Smooth muscle cell (in vitro differentiated cells): ENCODE measurements at regions not wholly inside any gene's neighbourhood (a gene's known extent, or its start where the extent isn't known, plus 50 kb on each side); places are given as distances from the start of the nearest gene placed in this dataset.

Experiments
- DNase-seq: peaks from one replicate; lab custom pipeline; 2025; ENCODE audit not compliant: unreplicated experiment; lab: John Stamatoyannopoulos, UW
- H2AFZ ChIP-seq: fragments of 200-600 bp; sonication (generic); 2 replicates; pipeline ENCODE4 v1.6.0; 2016; ENCODE audit warnings: antibody characterized with exemption, low read depth, mild to moderate bottlenecking
- H3F3A ChIP-seq: fragments of 200-600 bp; sonication (generic); 2 replicates; pipeline ENCODE4 v1.6.0; 2017; ENCODE audit warnings: antibody characterized with exemption, low read depth
- H3K27ac ChIP-seq: fragments of 200-600 bp; sonication (generic); 2 replicates; pipeline ENCODE4 v1.5.1; 2016; ENCODE audit warnings: low read depth, mild to moderate bottlenecking
- H3K27me3 ChIP-seq: fragments of 200-600 bp; sonication (generic); 2 replicates; pipeline ENCODE4 v1.6.1; 2016; ENCODE audit warnings: low read depth, mild to moderate bottlenecking
- H3K36me3 ChIP-seq: fragments of 200-600 bp; sonication (generic); 2 replicates; pipeline ENCODE4 v1.5.1; 2016; ENCODE audit warnings: low read depth
- H3K4me1 ChIP-seq: fragments of 200-600 bp; sonication (generic); 2 replicates; pipeline ENCODE4 v1.5.1; 2016; ENCODE audit warnings: low read depth
- H3K4me2 ChIP-seq: fragments of 200-600 bp; sonication (generic); 2 replicates; pipeline ENCODE4 v1.6.0; 2016; ENCODE audit warnings: mild to moderate bottlenecking
- H3K4me3 ChIP-seq: fragments of 200-600 bp; sonication (generic); 2 replicates; pipeline ENCODE4 v1.5.1; 2016; ENCODE audit warnings: mild to moderate bottlenecking
- H3K79me2 ChIP-seq: fragments of 200-600 bp; sonication (generic); 2 replicates; pipeline ENCODE4 v1.6.0; 2016; ENCODE audit warnings: low read depth, mild to moderate bottlenecking
- H3K9ac ChIP-seq: fragments of 200-600 bp; sonication (generic); 2 replicates; pipeline ENCODE4 v1.6.0; 2016; ENCODE audit warnings: low read depth
- H3K9me3 ChIP-seq: fragments of 200-600 bp; sonication (generic); replicated peaks from 2 replicates; pipeline ENCODE4 v1.5.1; 2016; ENCODE audit warnings: low read depth
- H4K20me1 ChIP-seq: fragments of 200-600 bp; sonication (generic); 2 replicates; pipeline ENCODE4 v1.6.0; 2016; ENCODE audit warnings: low read depth
- CTCF ChIP-seq: fragments of 200-600 bp; sonication (generic); IDR thresholded peaks from 2 replicates; pipeline ENCODE4 v1.5.1; 2017; ENCODE audit warnings: borderline replicate concordance, mild to moderate bottlenecking, antibody characterized with exemption; ENCODE audit not compliant: insufficient read depth, poor library complexity, severe bottlenecking
- WGBS: methylation state at CpG from one replicate; pipeline ENCODE4 v1.1.7; 2016; ENCODE audit warnings: low lambda C conversion rate; 5-methylcytosine and 5-hydroxymethylcytosine counted together

- no peak for TF ChIP-seq CTCF
- H2AFZ ChIP-seq: no peak overlapping the region
- peaks cover 9% of the 10 kb centered on the region for H3K4me1 ChIP-seq
- H3K79me2 ChIP-seq: no peaks in the 10 kb centered on the region
- H3K4me2 ChIP-seq: peak overlapping the region; percentile 13
- no peak overlapping the region for H3K27ac ChIP-seq
- H3K36me3 ChIP-seq: no peaks in the 10 kb centered on the region
- H4K20me1 ChIP-seq: no peaks in the 10 kb centered on the region
- DNase-seq: no peak
- 89% methylated on average over 2 of the region's 2 CpGs for WGBS
- H3K27me3 ChIP-seq: no peaks in the 10 kb centered on the region
- no peaks in the 10 kb centered on the region for H3F3A ChIP-seq
- H3K9me3 ChIP-seq: no peaks in the 10 kb centered on the region
- no peak overlapping the region for H3K9ac ChIP-seq
- no peak overlapping the region for H3K4me3 ChIP-seq
These were observed 72.2 kb downstream of the RIN2 start for GRCh38 chr20:19830211-19830785.

- Histone ChIP-seq H3K4me3 (no peak overlapping the region), H2AFZ (no peak overlapping the region), H3K4me1 (peaks cover 14% of the 10 kb centered on the region), H3K27ac (peak overlapping the region; percentile 45), H3K27me3 (no peaks in the 10 kb centered on the region), H3K9ac (no peak overlapping the region), H3K9me3 (no peaks in the 10 kb centered on the region), H3F3A (no peaks in the 10 kb centered on the region), H4K20me1 (no peaks in the 10 kb centered on the region), H3K36me3 (no peaks in the 10 kb centered on the region), H3K79me2 (no peaks in the 10 kb centered on the region), H3K4me2 (peak overlapping the region; percentile 42)
- no peak for TF ChIP-seq CTCF
- 33% methylated on average over 5 of the region's 5 CpGs for WGBS
- DNase-seq: no peak
These were observed 74.8 kb downstream of the RIN2 start for GRCh38 chr20:19832875-19833274.

- H4K20me1 ChIP-seq: no peaks in the 10 kb centered on the region
- H3K4me2 ChIP-seq: peak overlapping the region; percentile 42
- WGBS: 11% methylated on average over 6 of the region's 6 CpGs
These were observed 75.3 kb downstream of the RIN2 start for GRCh38 chr20:19833395-19833794.

More at GRCh38 chr20:19833395-19833794, 75.3 kb downstream of the RIN2 start:
- no peaks in the 10 kb centered on the region for H3K79me2 ChIP-seq
- no peak overlapping the region for H2AFZ ChIP-seq
- no peak for DNase-seq
- H3K4me3 ChIP-seq: no peak overlapping the region
- H3K4me1 ChIP-seq: peaks cover 14% of the 10 kb centered on the region
- no peaks in the 10 kb centered on the region for H3F3A ChIP-seq
- H3K9ac ChIP-seq: no peak overlapping the region
- no peak for TF ChIP-seq CTCF
- no peaks in the 10 kb centered on the region for H3K27me3 ChIP-seq
- H3K27ac ChIP-seq: peak overlapping the region; percentile 45
- H3K9me3 ChIP-seq: no peaks in the 10 kb centered on the region
- H3K36me3 ChIP-seq: no peaks in the 10 kb centered on the region
